ENCODE measurements at regions not wholly inside any gene's neighbourhood (a gene's known extent, or its start where the extent isn't known, plus 50 kb on each side); places are given as distances from the start of the nearest gene placed in this dataset.

- FAIRE-seq: no peak
- intact Hi-C loops (cut with micrococcal nuclease): no loop called here
- no peaks in the 10 kb centered on the region for H3K27me3 ChIP-seq (ENCODE audit: control insufficient read depth in 2 of 2, insufficient read depth in 2 of 2, low read length in 2 of 2)
- H3K9ac ChIP-seq (replicated peaks; ENCODE audit: extremely low read depth, insufficient read depth, low read length): no peak overlapping the region
- DNase-seq (ENCODE audit: low read depth, low spot score): no peak
- H3K9me3 ChIP-seq (replicated peaks; ENCODE audit: control insufficient read depth, insufficient read depth, low read length): no peaks in the 10 kb centered on the region
- H3K27ac ChIP-seq (ENCODE audit: insufficient read depth, low read depth, low read length): no peak overlapping the region
- ChIA-PET CTCF (no interaction called here), POLR2A (no interaction called here)
- dilution Hi-C loops (cut with MboI; ENCODE audit: extremely low pct_ligation_motif_present, low sequenced_read_pairs): no loop called here
- no peaks in the 10 kb centered on the region for H3K79me2 ChIP-seq (ENCODE audit: control insufficient read depth, insufficient read depth, low read length)
- no peak overlapping the region for H2AFZ ChIP-seq (ENCODE audit: low read depth, low read length)
- no peaks in the 10 kb centered on the region for H4K20me1 ChIP-seq (replicated peaks; ENCODE audit: control insufficient read depth, extremely low read depth, insufficient read depth, low read length)
- TF ChIP-seq CTCF (IDR thresholded peaks at IDR 0.05; ENCODE audit: extremely low read depth in 1 of 2, insufficient read depth in 1 of 2, low read depth in 1 of 2, low read length in 2 of 2) (no peak), POLR2AphosphoS5 (IDR thresholded peaks at IDR 0.05; ENCODE audit: insufficient read depth, low read depth, low read length) (no peak), GATA2 (IDR thresholded peaks at IDR 0.05; ENCODE audit: insufficient read depth, insufficient read length, low read depth, low read length) (no peak)
- H3K4me3 ChIP-seq (replicated peaks in 1 of 3; ENCODE audit: insufficient read depth in 1 of 3, low read depth in 1 of 3, low read length in 3 of 3): no peak overlapping the region
- no TSS peak for BruUV-seq (replicated peaks)
- no peaks in the 10 kb centered on the region for H3K4me1 ChIP-seq (ENCODE audit: control insufficient read depth, extremely low read depth, insufficient read depth, low read length)
- H3K4me2 ChIP-seq (ENCODE audit: insufficient read depth, low read length): no peak overlapping the region
- no peaks in the 10 kb centered on the region for H3K36me3 ChIP-seq (ENCODE audit: control insufficient read depth in 2 of 2, extremely low read depth in 1 of 2, insufficient read depth in 2 of 2, low read length in 2 of 2)
- H3K9me1 ChIP-seq (replicated peaks; ENCODE audit: control insufficient read depth, extremely low read depth, insufficient read depth, low read length): no peaks in the 10 kb centered on the region
Measured at GRCh38 chr12:31906557-31907301, 52.5 kb upstream of the RESF1 start.

GRCh38 chr12:31903025-31903424, 56.2 kb upstream of the RESF1 start:
- TF ChIP-seq EZH2 (IDR thresholded peaks at IDR 0.05; ENCODE audit: borderline replicate concordance, low read depth, low read length, severe bottlenecking) (no peak), MYC (IDR thresholded peaks at IDR 0.05; ENCODE audit: low read depth, low read length) (no peak), MAX (IDR thresholded peaks at IDR 0.05; ENCODE audit: insufficient read depth, insufficient read length) (no peak), POLR2AphosphoS5 (IDR thresholded peaks at IDR 0.05; ENCODE audit: insufficient read depth, low read depth, low read length) (no peak), FOS (IDR thresholded peaks at IDR 0.05; ENCODE audit: borderline replicate concordance, insufficient read depth, low read length) (no peak), GATA2 (IDR thresholded peaks at IDR 0.05; ENCODE audit: insufficient read depth, insufficient read length, low read depth, low read length) (no peak), JUN (IDR thresholded peaks at IDR 0.05; ENCODE audit: borderline replicate concordance, insufficient read depth, insufficient read length, low read depth) (no peak), CTCF (IDR thresholded peaks at IDR 0.05; ENCODE audit: extremely low read depth in 1 of 2, insufficient read depth in 1 of 2, low read depth in 1 of 2, low read length in 2 of 2) (no peak), POLR2A (IDR thresholded peaks at IDR 0.05; ENCODE audit: low read depth, low read length) (no peak)
- POLR2A ChIA-PET: no interaction called here

More at GRCh38 chr12:31903025-31903424, 56.2 kb upstream of the RESF1 start:
- Histone ChIP-seq H3K4me3 (replicated peaks in 1 of 3; ENCODE audit: insufficient read depth in 1 of 3, low read depth in 1 of 3, low read length in 3 of 3) (no peak overlapping the region), H3K4me1 (ENCODE audit: control insufficient read depth, extremely low read depth, insufficient read depth, low read length) (peaks cover 3% of the 10 kb centered on the region), H3K4me2 (ENCODE audit: insufficient read depth, low read length) (no peak overlapping the region), H3K27ac (ENCODE audit: insufficient read depth, low read depth, low read length) (no peak overlapping the region), H4K20me1 (replicated peaks; ENCODE audit: control insufficient read depth, extremely low read depth, insufficient read depth, low read length) (no peaks in the 10 kb centered on the region), H3K36me3 (ENCODE audit: control insufficient read depth in 2 of 2, extremely low read depth in 1 of 2, insufficient read depth in 2 of 2, low read length in 2 of 2) (no peaks in the 10 kb centered on the region), H2AFZ (ENCODE audit: low read depth, low read length) (no peak overlapping the region), H3K9me1 (replicated peaks; ENCODE audit: control insufficient read depth, extremely low read depth, insufficient read depth, low read length) (no peaks in the 10 kb centered on the region), H3K9ac (replicated peaks; ENCODE audit: extremely low read depth, insufficient read depth, low read length) (no peak overlapping the region), H3K9me3 (replicated peaks; ENCODE audit: control insufficient read depth, insufficient read depth, low read length) (no peaks in the 10 kb centered on the region), H3K79me2 (ENCODE audit: control insufficient read depth, insufficient read depth, low read length) (no peaks in the 10 kb centered on the region), H3K27me3 (ENCODE audit: control insufficient read depth in 2 of 2, insufficient read depth in 2 of 2, low read length in 2 of 2) (no peaks in the 10 kb centered on the region)
- BruUV-seq (replicated peaks): no TSS peak
- FAIRE-seq (no peak), DNase-seq (ENCODE audit: low read depth, low spot score) (no peak)
- intact Hi-C loops (cut with micrococcal nuclease): no loop called here
- dilution Hi-C loops (cut with MboI; ENCODE audit: extremely low pct_ligation_motif_present, low sequenced_read_pairs): no loop called here
- CTCF ChIA-PET: interaction anchor here (0.6 kb wide), 1 partner anchor 166 kb away, joined by 3 read pairs; no protein-coding TSS in a partner anchor

Data from endothelial cell of umbilical vein (primary cell).